Gastrocnemius medialis (tissue), 4 donors: ENCODE measurements at regions not wholly inside any gene's neighbourhood (a gene's known extent, or its start where the extent isn't known, plus 50 kb on each side); places are given as distances from the start of the nearest gene placed in this dataset.

ENCODE experiments used
- ATAC-seq, 2 donors: fragments of 150-250 bp; one replicate each; pipeline ENCODE4 v1.9.1; 2016
- DNase-seq, 2 donors: peaks; one replicate each; pipeline ENCODE4 v3.0.0-alpha.2; 2019
- H3K27ac ChIP-seq, 4 donors: fragments of 200-600 bp; sonication (generic); 1 replicate in 1 of 4; 2 replicates in 3 of 4; pipeline ENCODE4 v1.5.1; 2016 to 2018; ENCODE audit warnings: mild to moderate bottlenecking in 2 of 4, moderate library complexity in 1 of 4
- H3K27me3 ChIP-seq, 3 donors: fragments of 200-600 bp; sonication (generic) in 2 of 3; 1 replicate in 1 of 3; 2 replicates in 2 of 3; pipeline versions ENCODE4 v1.5.1 to v1.6.0; 2016 to 2019; ENCODE audit warnings: mild to moderate bottlenecking in 1 of 3, moderate library complexity in 1 of 3
- H3K36me3 ChIP-seq, 2 donors: fragments of 200-600 bp; sonication (generic) in 1 of 2; one replicate each; pipeline ENCODE4 v1.5.1; 2017 to 2018
- H3K4me1 ChIP-seq, 2 donors: fragments of 200-600 bp; sonication (generic) in 1 of 2; one replicate each; pipeline ENCODE4 v1.5.1; 2016 to 2017; ENCODE audit warnings: mild to moderate bottlenecking in 2 of 2
- H3K4me3 ChIP-seq, 4 donors: fragments of 200-600 bp; sonication (generic) in 3 of 4; 1 replicate in 1 of 4; 2 replicates in 3 of 4; pipeline ENCODE4 v1.5.1; 2016 to 2019; ENCODE audit warnings: mild to moderate bottlenecking in 2 of 4
- H3K9me3 ChIP-seq, 3 donors: fragments of 200-600 bp; sonication (generic) in 2 of 3; 1 replicate in 1 of 3; 2 replicates in 2 of 3; pipeline ENCODE4 v1.5.1; 2016 to 2019
- POLR2A ChIP-seq, 2 donors: fragments of 450-650 bp; IDR thresholded peaks; one replicate each; pipeline ENCODE4 v1.6.1; 2017; ENCODE audit warnings: antibody characterized with exemption in 2 of 2, mild to moderate bottlenecking in 2 of 2, moderate library complexity in 2 of 2
- in situ Hi-C, 4 donors: fragments of 200-750 bp; cut with MboI; loops; one replicate each; pipeline versions ENCODE4 v1.15.0 to v1.8.0; 2017; ENCODE audit warnings: low sequenced_read_pairs in 4 of 4
- intact Hi-C: fragments of 100-400 bp; cut with DNase I; formaldehyde crosslinking; loops from one replicate; pipeline ENCODE4 v1.15.1; 2023; ENCODE audit warnings: low total_unique reads
- TF ChIP-seq, protein P1 (sequence below), 5 experiments: fragments of 450-650 bp in 3 of 5; fragments of 200-600 bp in 2 of 5; sonication (generic) in 2 of 5; IDR thresholded peaks in 4 of 5; conservative IDR thresholded peaks in 1 of 5; 1 replicate in 4 of 5; 2 replicates in 1 of 5; pipeline ENCODE4 v1.5.1; 2016 to 2019; ENCODE audit warnings: antibody characterized with exemption in 5 of 5, mild to moderate bottlenecking in 3 of 5, moderate library complexity in 3 of 5

- Histone ChIP-seq H3K27me3 (no peaks in the 10 kb centered on the region), H3K27ac (no peak overlapping the region), H3K4me3 (no peak overlapping the region), H3K4me1 (no peaks in the 10 kb centered on the region), H3K9me3 (no peaks in the 10 kb centered on the region), H3K36me3 (no peaks in the 10 kb centered on the region)
- no peak for TF ChIP-seq POLR2A (IDR thresholded peaks at IDR 0.05)
- TF ChIP-seq, protein P1, sequence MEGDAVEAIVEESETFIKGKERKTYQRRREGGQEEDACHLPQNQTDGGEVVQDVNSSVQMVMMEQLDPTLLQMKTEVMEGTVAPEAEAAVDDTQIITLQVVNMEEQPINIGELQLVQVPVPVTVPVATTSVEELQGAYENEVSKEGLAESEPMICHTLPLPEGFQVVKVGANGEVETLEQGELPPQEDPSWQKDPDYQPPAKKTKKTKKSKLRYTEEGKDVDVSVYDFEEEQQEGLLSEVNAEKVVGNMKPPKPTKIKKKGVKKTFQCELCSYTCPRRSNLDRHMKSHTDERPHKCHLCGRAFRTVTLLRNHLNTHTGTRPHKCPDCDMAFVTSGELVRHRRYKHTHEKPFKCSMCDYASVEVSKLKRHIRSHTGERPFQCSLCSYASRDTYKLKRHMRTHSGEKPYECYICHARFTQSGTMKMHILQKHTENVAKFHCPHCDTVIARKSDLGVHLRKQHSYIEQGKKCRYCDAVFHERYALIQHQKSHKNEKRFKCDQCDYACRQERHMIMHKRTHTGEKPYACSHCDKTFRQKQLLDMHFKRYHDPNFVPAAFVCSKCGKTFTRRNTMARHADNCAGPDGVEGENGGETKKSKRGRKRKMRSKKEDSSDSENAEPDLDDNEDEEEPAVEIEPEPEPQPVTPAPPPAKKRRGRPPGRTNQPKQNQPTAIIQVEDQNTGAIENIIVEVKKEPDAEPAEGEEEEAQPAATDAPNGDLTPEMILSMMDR (IDR thresholded peaks at IDR 0.05 in 4 of 5, conservative IDR thresholded peaks at IDR 0.05 in 1 of 5): no peak
- ATAC-seq: no peak
- intact Hi-C loops: no loop called here
- in situ Hi-C loops: no loop called here
- DNase-seq: no peak
Measured at GRCh38 chr2:215808996-215809395, 204.4 kb downstream of the MREG start.

DNA sequence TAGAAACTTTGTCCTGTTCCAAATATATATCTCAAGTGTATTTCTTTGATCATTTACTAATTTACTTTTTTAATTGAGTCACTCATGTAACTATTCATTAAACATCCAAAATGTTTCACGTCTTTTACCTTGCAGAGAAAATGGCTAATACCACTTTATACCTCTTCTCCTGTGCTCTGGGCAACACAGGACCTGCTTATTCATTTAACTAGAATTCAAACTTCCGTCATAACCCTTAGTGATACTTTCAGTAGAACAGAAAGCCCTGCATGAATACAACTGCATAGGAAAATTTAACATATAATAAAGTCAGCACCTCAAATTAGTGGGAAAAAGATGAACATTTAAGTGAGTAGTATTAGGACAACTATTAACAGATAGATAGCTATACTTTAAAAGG lies 205.2 kb downstream of the MREG start:
- Histone ChIP-seq H3K27me3 (no peaks in the 10 kb centered on the region), H3K27ac (no peak overlapping the region), H3K36me3 (no peaks in the 10 kb centered on the region), H3K9me3 (no peaks in the 10 kb centered on the region), H3K4me1 (no peaks in the 10 kb centered on the region), H3K4me3 (no peak overlapping the region)
- intact Hi-C loops: no loop called here
- TF ChIP-seq POLR2A (IDR thresholded peaks at IDR 0.05): no peak
- TF ChIP-seq, protein P1 (IDR thresholded peaks at IDR 0.05 in 4 of 5, conservative IDR thresholded peaks at IDR 0.05 in 1 of 5): no peak
- in situ Hi-C loops: no loop called here
- DNase-seq (no peak), ATAC-seq (no peak)

DNA sequence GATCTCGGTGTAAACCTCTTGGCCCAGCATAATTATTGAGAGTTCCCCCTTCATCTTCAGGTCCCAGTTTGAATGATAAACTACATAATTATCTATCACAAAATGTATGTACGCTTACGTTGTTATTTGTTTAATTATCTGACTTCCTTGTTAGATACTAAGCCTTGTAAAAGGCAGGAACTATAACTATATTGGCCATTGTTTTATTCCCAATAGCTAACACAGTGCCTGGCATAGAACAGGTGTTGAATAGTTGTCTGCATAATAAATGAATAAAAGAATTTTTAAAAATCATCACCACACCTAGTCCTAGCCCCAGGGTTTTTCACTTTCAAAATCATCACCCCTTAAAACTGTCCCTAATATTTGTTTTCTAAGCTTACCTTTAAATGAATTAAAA lies 207.9 kb downstream of the MREG start:
- Histone ChIP-seq H3K27ac (no peak overlapping the region), H3K4me1 (no peaks in the 10 kb centered on the region), H3K27me3 (no peaks in the 10 kb centered on the region), H3K4me3 (no peak overlapping the region), H3K9me3 (no peaks in the 10 kb centered on the region), H3K36me3 (no peaks in the 10 kb centered on the region)
- ATAC-seq (no peak), DNase-seq (no peak)
- TF ChIP-seq, protein P1 (IDR thresholded peaks at IDR 0.05 in 4 of 5, conservative IDR thresholded peaks at IDR 0.05 in 1 of 5): no peak
- TF ChIP-seq POLR2A (IDR thresholded peaks at IDR 0.05): no peak
- in situ Hi-C loops: no loop called here
- intact Hi-C loops: no loop called here

DNA sequence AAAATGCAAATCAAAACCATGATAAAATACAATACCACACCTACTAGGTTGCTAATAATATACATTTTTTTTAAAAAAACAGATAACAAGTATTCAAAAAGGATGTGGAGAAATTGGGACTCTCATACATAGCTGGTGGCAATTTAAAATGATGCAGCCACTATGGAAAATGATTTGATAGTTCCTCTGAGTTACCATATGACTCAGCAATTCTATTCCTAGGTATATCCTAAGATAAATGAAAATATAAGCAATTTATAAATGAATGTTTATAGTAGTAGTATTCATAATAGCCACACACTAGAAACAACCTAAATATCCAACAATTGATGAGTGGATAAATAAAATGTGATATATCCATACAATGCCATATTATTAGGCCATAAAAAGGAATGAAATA lies 210.2 kb downstream of the MREG start:
- ATAC-seq: no peak
- H3K27me3 ChIP-seq: no peaks in the 10 kb centered on the region
- TF ChIP-seq POLR2A (IDR thresholded peaks at IDR 0.05): no peak
- TF ChIP-seq, protein P1 (IDR thresholded peaks at IDR 0.05 in 4 of 5, conservative IDR thresholded peaks at IDR 0.05 in 1 of 5): no peak
- no peak overlapping the region for H3K4me3 ChIP-seq
- no peaks in the 10 kb centered on the region for H3K36me3 ChIP-seq
- no peaks in the 10 kb centered on the region for H3K4me1 ChIP-seq
- no peaks in the 10 kb centered on the region for H3K9me3 ChIP-seq
- intact Hi-C loops (no loop called here), in situ Hi-C loops (no loop called here)
- DNase-seq: no peak
- no peak overlapping the region for H3K27ac ChIP-seq

DNA sequence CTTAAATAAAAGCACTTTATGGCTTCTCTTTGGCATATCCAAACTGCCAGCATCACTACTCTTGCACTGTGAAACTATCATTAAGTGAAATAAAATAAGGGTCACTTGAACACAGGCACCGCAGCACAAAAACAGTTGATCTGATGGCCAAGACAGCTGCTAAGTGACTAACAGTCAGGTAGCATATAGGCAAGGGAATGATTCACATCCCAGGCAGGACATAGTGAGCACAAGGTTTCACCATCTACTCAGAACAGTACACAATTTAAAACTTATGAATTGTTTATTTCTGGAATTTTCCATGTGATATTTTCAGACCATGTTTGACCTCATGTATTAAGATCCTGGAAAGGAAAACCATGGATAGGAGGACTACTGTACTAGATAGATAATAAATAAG lies 214.2 kb downstream of the MREG start:
- no peaks in the 10 kb centered on the region for H3K27me3 ChIP-seq
- TF ChIP-seq POLR2A (IDR thresholded peaks at IDR 0.05): no peak
- TF ChIP-seq, protein P1 (IDR thresholded peaks at IDR 0.05 in 4 of 5, conservative IDR thresholded peaks at IDR 0.05 in 1 of 5): no peak
- DNase-seq: no peak
- ATAC-seq: no peak
- no peak overlapping the region for H3K27ac ChIP-seq
- no peak overlapping the region for H3K4me3 ChIP-seq
- in situ Hi-C loops: no loop called here
- H3K36me3 ChIP-seq: no peaks in the 10 kb centered on the region
- intact Hi-C loops: no loop called here
- H3K4me1 ChIP-seq: no peaks in the 10 kb centered on the region
- H3K9me3 ChIP-seq: no peaks in the 10 kb centered on the region
